NT2/D1 (cell line): ENCODE measurements at regions not wholly inside any gene's neighbourhood (a gene's known extent, or its start where the extent isn't known, plus 50 kb on each side); places are given as distances from the start of the nearest gene placed in this dataset.

Experiments used
- DNase-seq: peaks from one replicate; pipeline ENCODE4 v3.0.0-alpha.2; 2011; ENCODE audit warnings: low read depth, low spot score
- H3K27me3 ChIP-seq: 2 replicates; pipeline ENCODE4 v1.6.0; 2011; ENCODE audit warnings: mild to moderate bottlenecking; ENCODE audit not compliant: insufficient read length, insufficient read depth
- H3K36me3 ChIP-seq: 2 replicates; pipeline ENCODE4 v1.6.1; 2011; ENCODE audit warnings: mild to moderate bottlenecking, low read length, mixed read lengths; ENCODE audit not compliant: insufficient read depth, insufficient read length
- H3K4me1 ChIP-seq: 2 replicates; pipeline ENCODE4 v1.5.1; 2011; ENCODE audit not compliant: insufficient read depth, insufficient read length
- H3K4me3 ChIP-seq: 2 replicates; pipeline ENCODE4 v1.5.1; 2011; ENCODE audit warnings: low read depth; ENCODE audit not compliant: insufficient read length
- H3K9ac ChIP-seq: 2 replicates; pipeline ENCODE4 v1.6.0; 2011; ENCODE audit warnings: low read depth; ENCODE audit not compliant: insufficient read length
- H3K9me3 ChIP-seq: 2 replicates; pipeline ENCODE4 v1.5.1; 2011; ENCODE audit warnings: mild to moderate bottlenecking, low read length; ENCODE audit not compliant: insufficient read depth
- SUZ12 ChIP-seq: IDR thresholded peaks from 2 replicates; pipeline ENCODE4 v1.6.1; 2011; ENCODE audit not compliant: insufficient read length, insufficient read depth; ENCODE audit errors: extremely low read depth
- YY1 ChIP-seq: IDR thresholded peaks from 2 replicates; pipeline ENCODE4 v1.6.1; 2011; ENCODE audit not compliant: insufficient read length, insufficient read depth
- ZNF274 ChIP-seq: IDR thresholded peaks from 2 replicates; pipeline ENCODE4 v1.6.1; 2011; ENCODE audit warnings: mild to moderate bottlenecking, low read depth, low read length

DNA sequence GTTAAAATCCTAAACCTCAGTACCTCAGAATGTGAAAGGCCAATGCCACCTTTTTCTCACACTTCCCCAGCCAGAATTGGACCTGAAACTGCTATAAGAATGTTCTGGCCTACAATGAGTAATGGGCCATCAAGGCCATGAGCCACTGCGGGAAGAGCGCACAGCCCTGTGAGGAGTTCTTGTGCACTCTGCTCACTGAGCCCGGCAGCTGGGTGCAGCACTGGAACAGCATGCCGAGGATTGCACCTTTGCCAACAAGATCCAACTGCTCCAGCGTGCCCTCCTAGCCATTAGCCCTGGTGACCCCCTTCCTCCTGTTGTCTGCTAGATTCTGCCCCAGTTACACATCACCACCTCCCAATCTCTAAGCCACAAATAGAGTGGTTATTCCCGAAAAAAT is 758.1 kb downstream of the PRELID2 start:
- Histone ChIP-seq H3K36me3 (no peaks in the 10 kb centered on the region), H3K4me1 (no peaks in the 10 kb centered on the region), H3K9me3 (no peaks in the 10 kb centered on the region), H3K27me3 (no peaks in the 10 kb centered on the region), H3K4me3 (no peak overlapping the region), H3K9ac (no peak overlapping the region)
- no peak for DNase-seq
- TF ChIP-seq YY1 (no peak), SUZ12 (no peak), ZNF274 (no peak)

DNA sequence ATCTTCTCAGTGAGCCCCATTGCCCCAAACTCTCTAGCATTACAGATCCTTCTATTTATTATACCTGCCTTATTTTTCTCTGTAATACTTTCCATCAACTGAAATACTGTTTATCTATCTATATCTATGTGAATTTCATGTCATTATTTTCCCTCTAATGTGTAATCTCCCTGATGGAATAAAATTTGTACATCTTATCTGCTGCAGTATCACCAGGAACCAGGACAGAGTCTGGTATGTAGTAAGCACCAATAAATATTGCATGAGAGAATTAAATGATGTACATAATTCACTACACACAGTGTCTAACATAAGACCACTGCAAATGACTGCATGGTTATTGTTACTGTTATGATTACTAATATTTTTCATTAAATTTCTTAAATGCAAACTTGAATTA is 759.1 kb downstream of the PRELID2 start:
- TF ChIP-seq ZNF274, result no peak
- no peak for TF ChIP-seq YY1
- no peak for TF ChIP-seq SUZ12
- Histone ChIP-seq H3K27me3 (no peaks in the 10 kb centered on the region), H3K4me1 (no peaks in the 10 kb centered on the region), H3K4me3 (no peak overlapping the region), H3K36me3 (no peaks in the 10 kb centered on the region), H3K9ac (no peak overlapping the region), H3K9me3 (no peaks in the 10 kb centered on the region)
- DNase-seq, result no peak

DNA sequence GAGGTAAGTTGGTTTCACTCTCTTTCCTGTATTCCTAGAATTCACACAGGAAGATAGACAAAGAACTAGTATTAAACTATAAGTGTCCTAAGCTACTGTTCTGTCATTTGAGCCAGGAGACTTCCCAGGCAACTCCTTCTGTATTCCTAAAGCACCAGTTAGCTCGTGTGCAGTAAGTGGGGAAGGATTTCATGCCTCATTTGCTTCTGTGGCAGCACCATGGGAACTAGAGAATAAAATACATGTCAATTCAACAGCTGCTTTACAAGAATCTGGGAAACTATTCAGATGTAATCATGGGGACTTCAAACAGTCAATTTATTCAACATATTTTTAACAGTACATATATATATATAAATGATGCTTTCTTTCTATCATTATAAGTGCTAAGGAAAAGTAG is 762.3 kb downstream of the PRELID2 start:
- TF ChIP-seq ZNF274 (no peak), YY1 (no peak), SUZ12 (no peak)
- no peaks in the 10 kb centered on the region for H3K4me1 ChIP-seq
- no peak overlapping the region for H3K9ac ChIP-seq
- no peak for DNase-seq
- no peaks in the 10 kb centered on the region for H3K9me3 ChIP-seq
- no peak overlapping the region for H3K4me3 ChIP-seq
- H3K27me3 ChIP-seq, result no peaks in the 10 kb centered on the region
- H3K36me3 ChIP-seq, result no peaks in the 10 kb centered on the region

DNA sequence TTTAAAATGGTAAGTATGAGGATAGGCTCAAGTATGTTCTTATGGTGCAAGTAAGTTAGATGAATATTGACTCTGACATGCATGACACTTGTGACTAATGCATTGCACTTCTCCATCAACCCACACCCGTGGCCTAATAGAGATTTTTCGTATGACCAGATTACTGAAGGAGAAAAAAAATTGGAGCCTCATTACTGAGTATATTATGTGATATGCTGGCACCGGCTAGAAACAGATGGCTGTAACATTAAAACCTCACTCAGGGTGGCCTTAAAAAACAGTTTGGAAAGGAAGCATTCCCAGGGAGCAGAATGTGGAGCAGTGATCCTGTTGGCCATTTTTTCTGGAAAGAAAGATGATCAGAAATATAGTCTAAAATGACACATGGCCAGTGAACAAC is 766.4 kb downstream of the PRELID2 start:
- no peak overlapping the region for H3K4me3 ChIP-seq
- H3K9me3 ChIP-seq, result no peaks in the 10 kb centered on the region
- H3K36me3 ChIP-seq, result no peaks in the 10 kb centered on the region
- H3K4me1 ChIP-seq, result no peaks in the 10 kb centered on the region
- H3K27me3 ChIP-seq, result no peaks in the 10 kb centered on the region
- no peak for DNase-seq
- no peak for TF ChIP-seq SUZ12
- TF ChIP-seq YY1, result no peak
- no peak for TF ChIP-seq ZNF274
- no peak overlapping the region for H3K9ac ChIP-seq

DNA sequence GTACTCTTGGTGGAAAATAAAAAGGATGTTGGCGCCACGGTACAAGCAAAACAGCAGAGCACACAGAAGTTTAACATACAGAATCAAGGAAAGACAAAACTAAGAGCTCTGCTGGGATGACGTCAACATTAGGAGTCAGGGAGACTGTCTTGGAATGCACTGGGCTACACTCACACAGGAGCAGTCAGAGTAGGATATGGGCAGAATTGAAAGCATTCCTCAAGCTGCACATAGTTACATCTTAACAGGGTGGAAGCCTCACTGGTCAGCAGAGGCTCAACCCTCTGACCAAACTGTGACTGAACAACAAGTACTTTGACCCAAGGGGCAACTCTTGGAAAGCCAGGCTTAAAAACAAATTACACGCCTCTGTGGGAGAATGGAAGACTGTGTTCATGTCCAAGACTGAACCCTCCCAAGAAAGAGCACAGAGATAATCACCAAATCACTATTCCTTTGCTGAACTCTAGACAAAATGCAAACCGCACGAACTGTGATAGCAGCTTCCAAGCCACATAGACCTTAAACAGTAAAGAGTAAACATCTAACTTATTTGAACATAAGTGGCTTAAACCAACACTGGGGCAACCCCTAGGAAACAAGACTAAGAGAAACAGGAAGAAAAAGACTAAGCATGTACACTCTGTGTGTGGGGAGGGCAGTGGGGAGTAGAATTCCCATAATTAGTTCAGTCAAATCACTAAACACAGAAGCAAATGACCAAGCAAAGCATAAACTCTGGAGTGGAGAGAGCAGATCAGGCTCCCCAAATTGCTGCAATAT is 772.7 kb downstream of the PRELID2 start:
- no peaks in the 10 kb centered on the region for H3K9me3 ChIP-seq
- no peaks in the 10 kb centered on the region for H3K27me3 ChIP-seq
- H3K4me1 ChIP-seq, result no peaks in the 10 kb centered on the region
- no peak for DNase-seq
- TF ChIP-seq YY1 (no peak), ZNF274 (no peak), SUZ12 (no peak)
- H3K4me3 ChIP-seq, result no peak overlapping the region
- no peak overlapping the region for H3K9ac ChIP-seq
- H3K36me3 ChIP-seq, result no peaks in the 10 kb centered on the region

DNA sequence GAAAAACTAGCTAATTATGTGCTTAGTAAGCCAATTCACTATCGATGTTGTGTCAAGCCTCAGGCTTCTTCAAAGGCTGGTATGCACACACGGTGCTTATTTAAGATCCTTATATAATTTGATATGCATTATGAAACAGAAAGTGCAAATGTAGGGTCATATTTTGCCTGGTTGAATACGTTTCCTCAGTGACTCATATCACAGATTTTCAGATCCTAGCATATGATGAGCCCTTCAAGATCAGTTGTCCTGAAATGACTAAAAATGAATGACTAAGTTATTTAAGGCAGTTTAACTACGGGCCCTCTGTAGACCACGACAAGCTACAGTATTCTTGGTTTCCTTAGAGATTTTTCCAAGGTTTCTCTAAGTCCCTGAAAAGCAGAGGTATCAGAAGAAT is 778.3 kb downstream of the PRELID2 start:
- TF ChIP-seq ZNF274, result no peak
- no peak for TF ChIP-seq SUZ12
- no peak for TF ChIP-seq YY1
- no peaks in the 10 kb centered on the region for H3K9me3 ChIP-seq
- DNase-seq, result no peak
- H3K27me3 ChIP-seq, result no peaks in the 10 kb centered on the region
- no peaks in the 10 kb centered on the region for H3K36me3 ChIP-seq
- no peak overlapping the region for H3K4me3 ChIP-seq
- H3K4me1 ChIP-seq, result no peaks in the 10 kb centered on the region
- no peak overlapping the region for H3K9ac ChIP-seq

DNA sequence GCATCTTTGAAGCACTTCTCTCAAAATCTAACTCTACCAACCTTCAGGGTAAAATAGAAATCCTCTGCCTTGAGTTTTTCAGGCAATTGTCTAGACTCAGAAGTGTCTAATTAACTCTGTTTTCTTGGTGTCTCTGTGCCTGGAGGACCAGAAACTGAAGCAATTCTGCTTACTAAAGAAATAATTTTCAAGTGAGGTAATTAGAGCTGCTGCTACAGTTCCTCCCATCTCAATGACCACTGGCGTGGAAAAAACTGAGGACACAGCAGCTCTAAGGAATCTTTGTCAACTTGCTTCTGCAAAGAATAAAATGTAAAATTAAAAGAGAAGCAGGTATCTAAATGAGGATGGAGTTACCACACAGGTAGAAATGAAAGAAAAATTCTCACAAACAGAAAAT is 785.0 kb downstream of the PRELID2 start:
- no peak for DNase-seq
- Histone ChIP-seq H3K9ac (no peak overlapping the region), H3K4me1 (no peaks in the 10 kb centered on the region), H3K4me3 (no peak overlapping the region), H3K27me3 (no peaks in the 10 kb centered on the region), H3K9me3 (no peaks in the 10 kb centered on the region), H3K36me3 (no peaks in the 10 kb centered on the region)
- TF ChIP-seq SUZ12 (no peak), ZNF274 (no peak), YY1 (no peak)

DNA sequence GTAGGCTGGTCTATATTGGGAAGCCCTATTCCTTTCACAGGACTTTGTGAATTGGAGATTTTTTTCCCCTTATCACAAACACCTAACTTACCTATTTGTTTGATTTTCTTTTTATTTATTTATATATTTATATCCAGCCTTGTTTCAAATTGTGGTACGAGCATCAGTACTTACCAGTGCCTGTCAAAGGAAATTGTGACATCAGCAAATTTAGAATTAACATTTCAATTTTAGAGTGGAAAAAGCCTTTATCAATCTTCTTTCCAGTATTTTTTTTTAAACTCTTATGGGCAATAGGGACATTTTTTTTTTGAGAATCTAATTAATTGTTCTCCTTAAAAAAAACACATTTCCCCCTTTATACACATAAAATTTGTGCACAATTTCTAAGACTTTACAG is 790.2 kb downstream of the PRELID2 start:
- no peak overlapping the region for H3K4me3 ChIP-seq
- H3K9ac ChIP-seq, result no peak overlapping the region
- no peaks in the 10 kb centered on the region for H3K9me3 ChIP-seq
- H3K36me3 ChIP-seq, result no peaks in the 10 kb centered on the region
- H3K27me3 ChIP-seq, result no peaks in the 10 kb centered on the region
- DNase-seq, result no peak
- H3K4me1 ChIP-seq, result no peaks in the 10 kb centered on the region
- no peak for TF ChIP-seq SUZ12
- TF ChIP-seq ZNF274, result no peak
- TF ChIP-seq YY1, result no peak
